HG03342 (cell line): ENCODE measurements at regions not wholly inside any gene's neighbourhood (a gene's known extent, or its start where the extent isn't known, plus 50 kb on each side); places are given as distances from the start of the nearest gene placed in this dataset.
A peak's percentile ranks its signal among the peaks of the same experiment; 100 is the strongest.

Experiments
- ATAC-seq: cut with Tn5 transposase; IDR thresholded peaks from one replicate; pipeline ENCODE4 v1.9.1; 2021; ENCODE audit warnings: mild to moderate bottlenecking, moderate library complexity; ENCODE audit not compliant: unreplicated experiment

GRCh38 chr1:219477861-219478260 is 135.0 kb downstream of the ZC3H11B start:
- ATAC-seq: no peak

DNA sequence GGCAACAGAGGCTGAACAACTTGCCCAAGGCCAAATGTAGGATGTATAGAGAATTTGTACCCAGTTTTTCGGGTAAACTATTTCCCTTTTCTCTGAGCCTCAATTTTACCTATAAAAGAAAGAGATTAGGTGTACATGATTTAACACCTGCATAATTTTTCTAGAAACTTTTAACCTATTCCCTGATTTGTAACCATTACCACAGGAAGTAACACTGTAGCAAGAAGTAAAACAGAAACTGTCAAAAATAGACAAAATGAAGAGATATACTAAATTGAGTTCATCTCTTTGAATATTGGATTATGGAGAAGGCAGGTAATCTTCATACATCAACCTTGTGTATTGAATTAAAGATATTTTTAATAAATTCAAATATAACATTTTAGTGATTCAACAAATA is 136.2 kb downstream of the ZC3H11B start:
- ATAC-seq: peak; percentile 50

- ATAC-seq: peak; percentile 79
Observed at GRCh38 chr1:219476116-219476515, 136.8 kb downstream of the ZC3H11B start.

GRCh38 chr1:219472596-219472995 is 140.3 kb downstream of the ZC3H11B start:
- ATAC-seq: peak; percentile 42

GRCh38 chr1:219467524-219467923 is 145.4 kb downstream of the ZC3H11B start:
- ATAC-seq: no peak

DNA sequence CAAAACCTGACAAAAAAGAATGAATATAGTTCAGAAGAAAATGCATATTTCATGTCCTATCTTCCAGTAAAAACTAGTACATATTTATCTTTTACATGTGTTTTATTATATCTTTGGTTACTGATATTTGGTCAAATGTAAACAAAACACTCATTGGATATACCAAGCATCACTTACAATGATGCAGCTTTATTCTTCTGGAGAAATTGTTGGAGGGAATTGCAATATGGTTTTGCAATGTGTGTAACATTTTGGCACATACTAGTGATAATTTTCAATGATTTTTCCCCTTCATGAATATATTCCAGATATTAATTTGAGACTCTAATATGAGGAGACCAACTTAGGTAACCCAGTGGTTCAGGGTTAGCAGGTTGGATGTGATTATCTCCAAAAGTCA is 146.1 kb downstream of the ZC3H11B start:
- ATAC-seq: no peak

DNA sequence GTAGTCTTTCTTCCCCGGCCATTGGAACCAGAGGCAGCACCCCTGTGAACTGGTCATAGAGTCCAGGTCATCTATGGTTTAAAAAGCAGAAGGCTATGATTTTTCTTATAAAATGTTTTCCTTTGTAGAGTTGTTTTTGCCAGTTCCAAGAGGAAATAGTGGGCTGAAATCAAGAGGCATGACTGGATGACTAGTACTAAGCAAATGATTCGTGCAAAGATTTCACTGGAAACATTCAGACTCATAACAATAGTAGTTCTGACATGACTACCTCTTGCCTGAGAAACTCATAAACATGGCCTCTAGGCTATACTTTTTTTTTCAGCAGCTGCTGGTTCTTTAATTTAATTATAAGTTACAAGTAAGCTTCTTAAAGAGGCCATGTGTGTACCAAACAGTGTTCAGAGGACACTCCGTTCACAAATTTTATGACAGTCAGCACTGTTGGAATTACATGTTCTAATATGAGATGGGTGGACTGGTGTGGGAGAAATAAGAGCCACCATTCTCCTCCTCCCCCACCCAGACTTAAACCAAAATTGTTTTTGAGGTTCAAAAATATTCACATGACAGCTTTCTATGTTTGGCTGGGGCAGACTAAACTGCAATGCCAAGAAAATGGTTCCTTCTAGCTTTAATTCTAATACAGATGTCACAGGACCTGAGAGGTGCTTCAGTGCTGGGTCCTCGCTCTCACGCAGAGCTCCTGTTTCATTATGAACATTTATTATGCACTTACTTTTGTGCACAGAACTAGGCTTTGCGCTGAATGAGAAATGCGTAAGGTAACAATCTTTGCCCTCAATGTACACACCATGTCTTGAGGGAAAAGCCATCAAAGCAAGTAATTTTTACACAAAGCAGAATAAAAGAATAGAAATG is 147.5 kb downstream of the ZC3H11B start:
- peak; percentile 53 for ATAC-seq

GRCh38 chr1:219463636-219464035 is 149.3 kb downstream of the ZC3H11B start:
- ATAC-seq: no peak

- ATAC-seq: no peak
Observed at GRCh38 chr1:219461981-219462400, 150.9 kb downstream of the ZC3H11B start.

GRCh38 chr1:219460896-219461815 is 151.7 kb downstream of the ZC3H11B start:
- ATAC-seq: peak; percentile 80

GRCh38 chr1:219460081-219460895 is 152.6 kb downstream of the ZC3H11B start:
- ATAC-seq: peak; percentile 22

- ATAC-seq: no peak
Observed at GRCh38 chr1:219459351-219460080, 153.4 kb downstream of the ZC3H11B start.

GRCh38 chr1:219446288-219446687 is 166.6 kb downstream of the ZC3H11B start:
- no peak for ATAC-seq

- no peak for ATAC-seq
Observed at GRCh38 chr1:219445864-219446263, 167.0 kb downstream of the ZC3H11B start.

DNA sequence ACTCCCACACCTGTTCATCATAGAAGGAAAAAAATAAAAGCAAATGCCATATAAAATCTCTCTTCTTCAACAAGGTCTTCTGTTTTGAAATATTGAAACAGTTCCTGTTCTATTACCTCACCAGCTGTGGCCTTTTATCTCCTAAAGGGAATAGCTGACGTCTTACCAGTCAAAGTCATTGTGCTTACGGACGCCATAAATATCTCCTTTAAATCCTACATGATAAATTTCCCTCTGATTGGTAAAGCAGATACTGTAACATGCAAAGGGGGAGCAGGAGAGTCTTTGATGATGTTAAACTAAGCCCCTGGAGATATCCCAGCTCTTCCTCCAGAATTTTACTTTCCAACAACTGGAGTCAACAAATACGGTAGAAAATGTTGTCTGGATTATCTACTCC is 168.4 kb downstream of the ZC3H11B start:
- no peak for ATAC-seq

- ATAC-seq: no peak
Observed at GRCh38 chr1:219443763-219444162, 169.1 kb downstream of the ZC3H11B start.

- ATAC-seq: no peak
Observed at GRCh38 chr1:219442611-219443061, 170.3 kb downstream of the ZC3H11B start.

DNA sequence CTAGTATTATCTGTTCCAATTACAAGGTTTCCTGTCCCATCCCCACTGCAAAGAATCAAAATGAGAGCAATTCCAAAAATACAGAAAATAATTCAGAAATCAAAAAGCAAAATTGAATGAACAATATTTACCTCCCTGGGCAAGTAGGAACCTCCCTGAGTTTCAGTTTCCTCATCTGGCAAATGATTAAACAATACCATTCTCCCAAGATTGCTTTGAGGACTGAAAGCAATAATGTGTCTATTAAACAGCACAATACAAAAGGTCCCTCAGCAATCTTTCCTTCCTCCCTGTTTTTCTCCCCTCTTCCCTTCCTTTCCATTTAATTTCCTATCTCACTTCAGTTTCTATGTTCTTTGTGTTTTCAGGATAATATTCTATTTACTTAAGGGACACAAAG is 171.0 kb downstream of the ZC3H11B start:
- ATAC-seq: no peak

DNA sequence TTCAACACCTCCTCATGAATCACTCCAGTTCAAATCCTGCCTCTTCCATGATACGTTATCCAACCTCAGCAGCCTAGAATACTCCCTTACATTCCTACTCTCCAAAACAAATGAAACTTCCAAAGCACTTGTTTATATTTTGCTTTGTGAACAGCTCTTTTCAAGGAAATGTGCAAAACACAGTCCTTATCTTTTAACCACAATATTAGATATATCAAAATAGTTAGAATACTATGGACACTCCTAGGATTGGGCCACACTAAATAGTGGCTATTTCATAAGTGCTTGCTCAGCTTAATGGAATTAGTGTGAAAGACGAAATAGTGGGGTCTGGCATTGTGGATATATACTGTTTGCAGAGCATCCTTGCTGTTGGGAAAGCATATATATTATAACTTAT is 173.5 kb downstream of the ZC3H11B start:
- ATAC-seq: no peak

DNA sequence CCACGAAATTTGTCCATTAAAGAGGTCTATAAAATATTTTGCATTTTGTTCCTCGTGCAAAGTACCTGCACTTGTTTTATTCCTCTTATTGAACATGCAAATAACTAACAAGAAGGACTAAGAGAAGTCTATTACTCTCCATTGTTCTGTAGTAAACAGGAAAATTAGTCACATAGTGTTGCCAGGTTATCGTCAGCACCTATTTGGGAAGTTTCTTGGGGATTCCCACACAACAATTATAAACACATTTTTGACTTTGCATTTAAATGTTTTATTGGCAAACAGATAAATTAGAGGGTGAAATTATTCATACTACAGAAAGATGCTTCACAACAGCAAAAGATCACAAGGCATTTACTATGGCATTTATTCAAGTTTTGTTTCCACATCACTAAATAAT is 174.5 kb downstream of the ZC3H11B start:
- ATAC-seq: no peak
